Activated naive CD4-positive, alpha-beta T cell treated with anti-CD3 and anti-CD28 coated beads, Interleukin-2, amount 50 U/mL, for 72 hours (primary cell): ENCODE measurements at regions not wholly inside any gene's neighbourhood (a gene's known extent, or its start where the extent isn't known, plus 50 kb on each side); places are given as distances from the start of the nearest gene placed in this dataset.

Source experiments
- ATAC-seq, 2 donors: fragments of 150-1000 bp; cut with Tn5 transposase; 2 replicates each; pipeline ENCODE4 v1.10.0; 2021; ENCODE audit warnings: mild to moderate bottlenecking in 2 of 2, moderate library complexity in 2 of 2
- DNase-seq, 2 donors: peaks; one replicate each; pipeline ENCODE4 v3.0.0; 2021 to 2022; ENCODE audit warnings: low spot score in 2 of 2
- H3K27ac Mint-ChIP-seq, 2 donors: one replicate each; pipeline ENCODE4 v1.8.0; 2022; ENCODE audit warnings: mild to moderate bottlenecking in 2 of 2, mixed read lengths in 2 of 2
- H3K36me3 Mint-ChIP-seq, 2 donors: one replicate each; pipeline ENCODE4 v1.8.0; 2022; ENCODE audit warnings: mixed read lengths in 2 of 2
- H3K9me3 Mint-ChIP-seq, 2 donors: one replicate each; pipeline ENCODE4 v1.8.0; 2022; ENCODE audit warnings: mixed read lengths in 2 of 2

GRCh38 chr6:113162739-113163138, 694.4 kb upstream of the MARCKS start:
- DNase-seq, result no peak
- H3K27ac Mint-ChIP-seq, result no peak overlapping the region
- no peak for ATAC-seq
- H3K36me3 Mint-ChIP-seq, result no peaks in the 10 kb centered on the region
- H3K9me3 Mint-ChIP-seq, result no peaks in the 10 kb centered on the region

GRCh38 chr6:113168057-113168456, 689.1 kb upstream of the MARCKS start:
- ATAC-seq, result no peak
- DNase-seq, result no peak
- H3K9me3 Mint-ChIP-seq, result peaks cover 4 to 5% of the 10 kb centered on the region in 2 donors
- H3K36me3 Mint-ChIP-seq, result no peaks in the 10 kb centered on the region
- H3K27ac Mint-ChIP-seq, result no peak overlapping the region

- Mint-ChIP-seq H3K36me3 (no peaks in the 10 kb centered on the region), H3K27ac (no peak overlapping the region), H3K9me3 (peaks cover 4 to 5% of the 10 kb centered on the region in 2 donors)
- DNase-seq (no peak), ATAC-seq (no peak)
These were observed 687.7 kb upstream of the MARCKS start for GRCh38 chr6:113169484-113169883.

GRCh38 chr6:113170454-113170853, 686.7 kb upstream of the MARCKS start:
- H3K9me3 Mint-ChIP-seq, result peaks cover 4 to 5% of the 10 kb centered on the region in 2 donors
- DNase-seq, result no peak
- ATAC-seq, result no peak

GRCh38 chr6:113171882-113172281, 685.3 kb upstream of the MARCKS start:
- ATAC-seq (no peak), DNase-seq (no peak)
- H3K9me3 Mint-ChIP-seq, result peaks cover 4 to 5% of the 10 kb centered on the region in 2 donors
- H3K36me3 Mint-ChIP-seq, result no peaks in the 10 kb centered on the region
- H3K27ac Mint-ChIP-seq, result no peak overlapping the region

More at GRCh38 chr6:113170454-113170853, 686.7 kb upstream of the MARCKS start:
- no peak overlapping the region for H3K27ac Mint-ChIP-seq
- no peaks in the 10 kb centered on the region for H3K36me3 Mint-ChIP-seq

GRCh38 chr6:113172531-113172966, 684.6 kb upstream of the MARCKS start:
- ATAC-seq (no peak), DNase-seq (no peak)
- no peak overlapping the region for H3K27ac Mint-ChIP-seq
- H3K9me3 Mint-ChIP-seq, result peaks cover 5 to 6% of the 10 kb centered on the region in 2 donors
- no peaks in the 10 kb centered on the region for H3K36me3 Mint-ChIP-seq

GRCh38 chr6:113178349-113178748, 678.8 kb upstream of the MARCKS start:
- H3K27ac Mint-ChIP-seq, result no peak overlapping the region
- no peaks in the 10 kb centered on the region for H3K36me3 Mint-ChIP-seq
- ATAC-seq (no peak), DNase-seq (no peak)
- H3K9me3 Mint-ChIP-seq, result peaks cover 5 to 14% of the 10 kb centered on the region in 2 donors

- ATAC-seq, result no peak
- Mint-ChIP-seq H3K27ac (no peak overlapping the region), H3K9me3 (peaks cover 18 to 20% of the 10 kb centered on the region in 2 donors), H3K36me3 (no peaks in the 10 kb centered on the region)
- no peak for DNase-seq
These were observed 676.0 kb upstream of the MARCKS start for GRCh38 chr6:113181164-113181563.

GRCh38 chr6:113182370-113183141, 674.6 kb upstream of the MARCKS start:
- H3K36me3 Mint-ChIP-seq, result no peaks in the 10 kb centered on the region
- DNase-seq, result no peak
- ATAC-seq, result no peak
- H3K27ac Mint-ChIP-seq, result no peak overlapping the region
- peaks cover 17 to 18% of the 10 kb centered on the region in 2 donors for H3K9me3 Mint-ChIP-seq

GRCh38 chr6:113184291-113184690, 672.9 kb upstream of the MARCKS start:
- Mint-ChIP-seq H3K27ac (peak overlapping the region in 1 of 2 donors; percentile 36), H3K9me3 (peaks cover 6 to 18% of the 10 kb centered on the region in 2 donors), H3K36me3 (no peaks in the 10 kb centered on the region)
- ATAC-seq (no peak), DNase-seq (no peak)

- DNase-seq, result no peak
- H3K27ac Mint-ChIP-seq, result no peak overlapping the region
- no peaks in the 10 kb centered on the region for H3K36me3 Mint-ChIP-seq
- ATAC-seq, result no peak
- peaks cover 6 to 18% of the 10 kb centered on the region in 2 donors for H3K9me3 Mint-ChIP-seq
These were observed 672.4 kb upstream of the MARCKS start for GRCh38 chr6:113184736-113185135.

- DNase-seq, result no peak
- ATAC-seq, result no peak
- Mint-ChIP-seq H3K9me3 (peaks cover 6 to 18% of the 10 kb centered on the region in 2 donors), H3K27ac (no peak overlapping the region), H3K36me3 (no peaks in the 10 kb centered on the region)
These were observed 671.8 kb upstream of the MARCKS start for GRCh38 chr6:113185299-113185698.

- H3K27ac Mint-ChIP-seq, result no peak overlapping the region
- H3K9me3 Mint-ChIP-seq, result peaks cover 6 to 18% of the 10 kb centered on the region in 2 donors
- ATAC-seq (no peak), DNase-seq (no peak)
- H3K36me3 Mint-ChIP-seq, result no peaks in the 10 kb centered on the region
These were observed 669.5 kb upstream of the MARCKS start for GRCh38 chr6:113187661-113188060.

- Mint-ChIP-seq H3K9me3 (peaks cover 3 to 22% of the 10 kb centered on the region in 2 donors), H3K27ac (no peak overlapping the region), H3K36me3 (no peaks in the 10 kb centered on the region)
- ATAC-seq (no peak), DNase-seq (no peak)
These were observed 668.2 kb upstream of the MARCKS start for GRCh38 chr6:113188962-113189361.

GRCh38 chr6:113190170-113190569, 667.0 kb upstream of the MARCKS start:
- H3K36me3 Mint-ChIP-seq, result no peaks in the 10 kb centered on the region

GRCh38 chr6:113194090-113194489, 663.1 kb upstream of the MARCKS start:
- peaks cover 8% of the 10 kb centered on the region in 2 donors for H3K9me3 Mint-ChIP-seq
- DNase-seq (no peak), ATAC-seq (no peak)
- H3K36me3 Mint-ChIP-seq, result no peaks in the 10 kb centered on the region
- no peak overlapping the region for H3K27ac Mint-ChIP-seq

More at GRCh38 chr6:113190170-113190569, 667.0 kb upstream of the MARCKS start:
- ATAC-seq, result no peak
- peaks cover 3 to 13% of the 10 kb centered on the region in 2 donors for H3K9me3 Mint-ChIP-seq
- no peak for DNase-seq
- H3K27ac Mint-ChIP-seq, result no peak overlapping the region

- H3K27ac Mint-ChIP-seq, result no peak overlapping the region
- peaks cover 0 to 19% of the 10 kb centered on the region in 2 donors for H3K9me3 Mint-ChIP-seq
- ATAC-seq, result no peak
- DNase-seq, result no peak
- H3K36me3 Mint-ChIP-seq, result no peaks in the 10 kb centered on the region
These were observed 654.1 kb upstream of the MARCKS start for GRCh38 chr6:113202852-113203714.
